22Rv1 (cell line): ENCODE measurements at regions not wholly inside any gene's neighbourhood (a gene's known extent, or its start where the extent isn't known, plus 50 kb on each side); places are given as distances from the start of the nearest gene placed in this dataset.

Experiments used
- CTCF ChIP-seq: fragments of 450-650 bp; IDR thresholded peaks from 2 replicates; pipeline ENCODE4 v1.5.1; 2017; ENCODE audit warnings: mild to moderate bottlenecking
- ZFX ChIP-seq: fragments of 450-650 bp; IDR thresholded peaks from 2 replicates; pipeline ENCODE4 v1.6.1; 2017; ENCODE audit warnings: antibody characterized with exemption, borderline replicate concordance

- TF ChIP-seq CTCF: no peak
- TF ChIP-seq ZFX: no peak
These were observed 178.8 kb downstream of the OPA1 start for GRCh38 chr3:193771653-193772421.
